Suppressor macrophage (primary cell): ENCODE measurements at regions not wholly inside any gene's neighbourhood (a gene's known extent, or its start where the extent isn't known, plus 50 kb on each side); places are given as distances from the start of the nearest gene placed in this dataset.

ENCODE experiments used
- DNase-seq, 4 experiments: peaks; one replicate each; pipeline ENCODE4 v3.0.0-alpha.2; 2020 to 2022

- no peak for DNase-seq
Measured at GRCh38 chr6:21967056-21967974, 329.5 kb downstream of the PRL start.

GRCh38 chr6:21968411-21968810 is 328.4 kb downstream of the PRL start:
- no peak for DNase-seq

- no peak for DNase-seq
Measured at GRCh38 chr6:21969192-21969591, 327.6 kb downstream of the PRL start.

- DNase-seq = peak; percentile 34 to 60 (median 44)
Measured at GRCh38 chr6:21970569-21971300, 326.1 kb downstream of the PRL start.

- DNase-seq = no peak
Measured at GRCh38 chr6:21971541-21971940, 325.3 kb downstream of the PRL start.

GRCh38 chr6:21972516-21972915 is 324.3 kb downstream of the PRL start:
- no peak for DNase-seq

GRCh38 chr6:21977346-21977745 is 319.5 kb downstream of the PRL start:
- no peak for DNase-seq

GRCh38 chr6:21981235-21981833 is 315.5 kb downstream of the PRL start:
- no peak for DNase-seq

GRCh38 chr6:21984135-21984534 is 312.7 kb downstream of the PRL start:
- no peak for DNase-seq

- no peak for DNase-seq
Measured at GRCh38 chr6:21984561-21984960, 312.3 kb downstream of the PRL start.

- DNase-seq = no peak
Measured at GRCh38 chr6:21985904-21986303, 310.9 kb downstream of the PRL start.

GRCh38 chr6:21986703-21987102 is 310.1 kb downstream of the PRL start:
- DNase-seq = no peak

- DNase-seq = peak; percentile 77 to 90 (median 87)
Measured at GRCh38 chr6:21987501-21987957, 309.3 kb downstream of the PRL start.

- no peak for DNase-seq
Measured at GRCh38 chr6:21990577-21990976, 306.3 kb downstream of the PRL start.

GRCh38 chr6:21992178-21992967 is 304.5 kb downstream of the PRL start:
- DNase-seq = no peak

GRCh38 chr6:21993841-21994240 is 303.0 kb downstream of the PRL start:
- no peak for DNase-seq

GRCh38 chr6:21994821-21995220 is 302.0 kb downstream of the PRL start:
- no peak for DNase-seq

GRCh38 chr6:21995318-21995717 is 301.5 kb downstream of the PRL start:
- no peak for DNase-seq

- DNase-seq = no peak
Measured at GRCh38 chr6:21996425-21997118, 300.3 kb downstream of the PRL start.

- DNase-seq = peak in 1 of 4 experiments; percentile 10
Measured at GRCh38 chr6:21997119-21998037, 299.5 kb downstream of the PRL start.

- DNase-seq = no peak
Measured at GRCh38 chr6:21998582-21998981, 298.3 kb downstream of the PRL start.
